ELR (cell line): ENCODE measurements at regions not wholly inside any gene's neighbourhood (a gene's known extent, or its start where the extent isn't known, plus 50 kb on each side); places are given as distances from the start of the nearest gene placed in this dataset.

Experiments
- DNase-seq: peaks from one replicate; pipeline ENCODE4 v3.0.0-alpha.2; 2015; ENCODE audit warnings: low read depth

DNA sequence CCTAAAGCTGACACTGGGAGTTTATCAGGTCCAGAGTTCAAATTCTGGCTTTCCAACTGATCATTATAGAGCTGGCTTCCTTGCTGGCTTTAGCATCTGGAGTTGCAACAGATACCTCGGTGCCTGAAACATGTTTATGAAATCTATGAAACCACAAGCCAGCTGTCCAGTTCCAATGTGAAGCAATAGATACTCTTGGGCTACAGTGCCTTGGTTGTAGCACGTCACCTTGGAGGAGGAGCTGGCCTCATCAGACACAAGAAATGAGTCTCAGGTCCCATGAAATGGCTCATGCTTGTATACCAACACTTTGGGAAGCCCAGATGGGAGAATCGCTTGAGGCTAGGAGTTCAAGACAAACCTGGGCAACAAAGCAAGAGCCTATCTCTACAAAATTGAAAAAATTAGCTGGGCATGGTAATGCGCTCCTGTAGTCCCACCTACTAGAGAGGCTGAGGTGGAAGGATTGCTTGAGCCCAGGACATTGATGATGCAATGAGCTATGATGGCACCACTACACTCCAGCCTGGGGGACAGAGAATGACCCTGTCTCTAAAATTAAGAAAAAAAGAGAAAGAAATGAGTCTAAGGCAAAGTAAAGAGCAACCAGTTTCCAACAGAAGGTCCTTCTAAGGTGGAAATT is 132.5 kb upstream of the ZNF648 start:
- DNase-seq = peak; percentile 3

DNA sequence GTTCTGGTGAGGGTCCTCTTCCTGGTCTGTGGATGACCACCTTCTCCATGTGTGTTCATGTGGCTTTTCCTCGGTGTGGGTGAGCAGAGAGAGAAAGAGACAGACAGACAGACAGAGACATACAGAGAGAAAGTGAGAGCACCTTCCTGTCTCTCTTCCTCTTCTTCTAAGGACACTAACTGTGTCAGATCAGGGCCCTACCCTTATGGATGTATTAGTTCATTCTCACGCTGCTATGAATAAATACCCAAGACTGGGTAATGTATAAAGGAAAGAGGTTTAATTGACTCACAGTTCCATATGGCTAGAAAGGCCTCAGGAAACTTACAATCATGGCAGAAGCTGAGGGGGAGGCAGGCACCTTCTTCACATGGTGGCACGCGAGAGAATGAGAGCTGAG is 131.5 kb upstream of the ZNF648 start:
- DNase-seq = no peak

DNA sequence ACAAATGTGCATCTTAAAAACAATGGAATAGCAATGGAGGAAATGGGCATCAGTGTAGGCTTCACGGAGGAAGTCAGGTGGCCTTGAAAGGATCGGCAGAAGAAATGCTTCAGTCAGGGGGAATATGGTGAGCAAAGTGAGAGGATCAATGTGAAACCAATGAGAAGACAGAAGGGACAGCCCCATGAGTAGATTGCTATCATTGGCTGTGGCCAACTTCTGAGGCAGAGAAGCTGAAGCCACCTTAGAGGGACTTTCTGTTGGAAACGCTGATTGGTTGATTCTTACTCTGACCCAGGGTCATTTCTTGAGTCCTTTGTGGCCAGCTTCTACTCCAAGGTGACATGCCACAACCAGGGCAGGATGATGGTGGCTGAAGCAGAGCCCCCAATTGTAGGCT is 130.7 kb upstream of the ZNF648 start:
- DNase-seq = no peak

DNA sequence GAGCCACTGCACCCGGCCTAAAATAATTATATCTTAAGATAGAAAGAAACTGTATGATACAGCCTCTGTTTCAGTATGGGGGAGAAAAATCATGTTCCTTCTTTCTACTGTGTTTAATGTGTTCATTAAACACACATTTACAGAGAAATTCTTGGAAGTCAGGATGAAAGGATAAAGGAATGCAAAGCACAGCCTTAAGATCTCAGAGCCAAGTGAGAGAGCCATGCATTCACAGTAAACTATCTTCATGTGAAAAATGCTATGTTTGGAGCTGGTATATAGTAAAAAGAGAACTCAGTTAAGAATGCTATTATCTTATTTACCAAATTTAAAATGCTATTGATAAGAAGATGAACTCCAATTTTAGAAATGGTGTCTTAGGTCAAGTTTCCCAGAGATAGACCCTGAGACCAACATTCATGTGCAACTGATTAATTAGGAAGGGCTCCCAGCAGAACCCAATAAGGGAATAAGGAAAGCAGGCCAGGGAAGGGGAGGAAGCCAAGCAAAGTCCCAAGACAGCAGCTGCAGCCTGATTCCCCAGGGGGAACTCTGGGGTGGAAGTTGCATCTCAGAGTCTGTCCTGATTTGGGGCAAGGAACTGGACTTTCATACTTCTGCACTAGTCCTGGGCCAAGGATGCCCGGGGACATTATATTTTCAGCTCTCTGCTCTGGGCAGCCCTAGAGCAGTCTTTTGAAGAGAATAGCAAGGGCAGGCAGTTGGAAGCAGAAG is 130.0 kb upstream of the ZNF648 start:
- DNase-seq = no peak

DNA sequence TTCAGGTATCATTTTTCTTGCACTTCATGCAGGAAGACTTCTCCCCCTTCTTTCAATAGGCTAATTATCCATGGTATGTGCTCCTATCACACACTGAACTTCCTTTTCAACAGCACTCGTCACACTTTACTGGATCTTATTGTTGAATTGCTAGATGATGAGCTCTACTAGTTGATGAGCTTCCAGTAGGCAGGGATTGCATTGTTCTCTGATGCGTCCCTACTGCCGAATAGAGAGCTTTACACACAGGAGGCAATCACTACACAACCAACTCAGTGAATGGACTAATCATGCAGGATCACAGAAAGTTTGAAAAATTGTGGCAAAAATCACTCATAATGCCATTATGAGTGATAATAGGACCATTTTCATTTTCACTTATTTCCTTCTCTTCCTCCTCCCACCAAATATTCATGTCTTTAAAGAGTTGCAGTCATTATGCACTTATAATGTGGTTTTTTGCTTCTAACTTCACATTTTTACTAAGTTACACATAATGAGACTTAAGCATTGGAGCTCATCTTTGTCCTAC is 128.1 kb upstream of the ZNF648 start:
- no peak for DNase-seq

DNA sequence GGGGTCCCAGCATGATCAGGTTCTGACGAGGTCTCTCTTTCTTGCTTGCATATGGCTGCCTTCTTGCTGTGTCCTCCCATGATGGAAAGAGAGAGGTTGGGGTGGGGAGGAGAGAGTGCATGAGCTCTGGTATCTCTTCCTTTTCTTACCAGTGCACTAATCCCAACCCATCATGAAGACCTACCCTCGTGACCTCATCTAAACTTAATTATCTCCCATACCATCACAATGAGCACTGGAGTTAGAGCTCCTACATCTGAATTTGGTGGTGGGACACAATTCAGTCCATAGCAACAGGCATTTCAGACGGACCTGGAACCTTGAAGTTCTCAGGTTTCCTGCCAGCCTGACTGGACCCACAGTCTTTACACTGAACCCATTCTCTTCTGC is 125.2 kb upstream of the ZNF648 start:
- DNase-seq = no peak

DNA sequence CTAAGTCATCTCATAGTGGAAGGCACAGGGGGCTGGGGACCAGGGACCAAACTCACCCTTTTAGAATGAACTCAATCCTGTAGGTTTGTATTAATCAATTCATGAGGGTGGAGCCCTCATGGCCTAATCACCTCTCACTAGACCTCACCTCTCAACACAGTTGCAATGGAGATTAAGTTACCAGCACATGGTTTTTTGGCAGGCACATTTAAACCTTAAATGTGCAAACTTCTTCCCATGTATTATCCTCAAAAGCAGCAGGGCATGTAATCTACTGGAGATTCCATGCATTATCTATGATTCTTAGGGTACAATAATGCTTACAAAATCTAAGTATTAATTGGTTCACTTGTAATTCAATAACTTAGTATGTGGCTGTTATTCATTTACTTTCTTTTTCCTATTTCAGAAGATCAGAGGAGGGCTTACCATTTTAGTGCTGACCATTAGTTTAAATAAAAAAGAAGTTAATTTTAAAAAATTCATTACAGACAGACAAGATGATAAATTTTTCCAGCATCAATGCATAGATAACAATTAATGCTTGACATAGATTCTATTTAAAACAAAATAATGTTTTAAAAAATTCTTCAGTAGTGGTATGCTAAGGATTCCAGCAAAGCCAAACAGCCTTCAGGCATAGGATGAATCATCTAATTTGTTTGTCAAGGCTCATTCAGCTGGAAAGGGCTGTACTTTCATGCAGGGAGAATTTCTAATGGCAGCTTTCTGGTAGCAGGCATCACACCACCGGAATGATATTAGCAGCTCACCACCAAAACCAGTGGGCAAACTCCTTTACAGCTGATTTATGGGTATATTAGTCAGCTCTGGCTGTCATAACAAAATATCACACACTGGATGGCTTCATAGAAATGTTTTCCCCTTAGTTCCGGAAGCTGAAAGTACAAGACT is 124.6 kb upstream of the ZNF648 start:
- DNase-seq = peak; percentile 71

DNA sequence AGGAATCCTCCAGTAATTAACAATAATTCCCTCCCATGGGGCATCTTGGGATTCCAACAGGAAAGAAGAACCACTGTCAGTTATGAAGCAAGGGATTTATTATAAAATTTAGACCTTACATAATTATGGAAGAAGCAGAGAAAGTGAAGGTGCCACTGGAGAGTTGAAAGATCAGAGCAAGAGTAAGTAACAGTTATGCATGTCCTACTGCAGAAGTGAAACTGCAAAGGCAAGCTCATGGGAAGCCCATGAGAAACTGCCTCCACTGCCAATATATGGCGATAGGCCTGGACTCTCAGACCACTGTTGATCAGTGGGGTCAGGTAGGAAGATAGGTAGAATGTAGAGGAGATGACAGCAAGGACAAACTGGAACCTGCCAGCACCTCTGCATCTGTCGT is 123.6 kb upstream of the ZNF648 start:
- no peak for DNase-seq

DNA sequence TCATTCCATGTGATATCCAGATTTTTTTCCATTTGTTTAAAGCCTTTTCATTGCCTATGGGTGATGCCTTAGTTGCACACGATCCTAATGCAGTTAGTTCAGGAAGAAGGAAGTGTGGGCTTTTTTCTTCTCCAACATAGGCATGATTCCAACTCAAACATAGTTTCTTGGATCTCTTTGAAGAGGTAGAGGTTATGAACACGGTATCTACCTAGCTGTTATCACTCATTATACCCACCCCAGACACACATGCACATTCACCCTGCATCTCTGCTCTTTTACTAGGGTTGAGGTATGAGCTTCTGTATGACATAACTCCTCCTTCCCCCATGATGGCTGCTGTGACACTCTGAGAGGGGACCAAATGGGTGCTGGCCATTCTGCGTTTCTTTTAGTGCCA is 122.1 kb upstream of the ZNF648 start:
- DNase-seq = no peak

DNA sequence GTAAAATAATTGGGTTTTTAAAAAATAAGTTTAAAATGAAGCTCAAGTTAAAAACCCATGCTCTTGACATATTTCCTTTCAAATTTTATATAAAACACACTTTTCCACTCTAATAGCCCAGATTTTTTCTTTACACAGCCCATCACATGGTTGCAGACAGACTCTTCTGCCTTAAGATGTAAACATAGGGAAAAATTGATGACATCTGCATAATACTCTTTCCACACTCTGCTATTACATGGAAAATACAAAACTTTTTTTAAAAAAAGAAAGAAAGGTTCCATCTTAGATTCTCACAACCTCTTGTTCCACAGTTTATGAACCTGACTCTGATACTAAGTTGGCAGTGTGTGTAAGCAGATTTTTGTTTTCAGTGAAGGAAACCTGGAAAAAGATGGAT is 120.8 kb upstream of the ZNF648 start:
- DNase-seq = no peak

DNA sequence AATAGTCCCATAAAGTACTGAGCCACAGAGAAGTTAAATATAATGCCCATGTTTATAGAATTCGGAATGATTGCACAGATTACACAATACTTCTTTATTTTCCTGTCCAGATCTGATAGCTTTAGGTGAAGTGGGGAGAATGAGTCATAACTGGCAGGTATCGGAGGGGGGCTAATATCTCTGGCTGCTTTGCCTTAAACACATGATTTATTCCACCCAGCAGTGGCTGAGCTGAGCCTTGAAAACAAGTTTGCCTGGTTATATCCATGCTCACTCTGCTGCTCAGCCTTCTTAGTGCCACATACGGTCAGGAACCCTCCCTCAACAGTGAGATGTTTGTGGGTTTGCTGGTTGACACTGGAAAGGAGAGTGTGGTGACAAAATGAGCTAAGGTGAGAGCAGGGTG is 119.7 kb upstream of the ZNF648 start:
- DNase-seq = no peak

DNA sequence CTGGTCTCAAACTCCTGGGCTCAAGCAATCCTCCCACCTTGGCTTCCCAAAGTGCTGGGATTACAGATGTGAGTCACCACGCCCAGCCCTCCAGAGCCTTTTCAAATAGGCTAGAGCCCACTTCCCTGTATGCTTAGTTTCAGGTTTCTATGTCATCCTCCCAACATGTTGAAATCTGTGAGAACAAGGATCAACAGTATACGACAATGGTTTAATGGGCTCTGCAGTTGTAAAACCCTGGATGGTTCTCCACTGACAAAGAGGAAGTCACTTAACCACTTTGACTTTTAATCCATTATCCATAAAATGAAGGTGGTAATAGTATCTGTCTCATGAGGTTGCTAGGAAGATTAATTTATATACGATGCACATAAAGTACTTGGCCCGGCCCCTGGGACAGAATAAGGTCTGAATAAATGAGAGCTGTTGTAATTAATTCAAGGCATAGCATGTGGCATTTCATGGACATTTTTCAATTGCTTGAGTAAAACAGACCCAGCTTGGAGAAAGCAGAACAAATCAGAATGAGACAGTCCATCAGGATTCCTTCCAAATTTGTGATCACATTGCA is 113.9 kb upstream of the ZNF648 start:
- DNase-seq = no peak

DNA sequence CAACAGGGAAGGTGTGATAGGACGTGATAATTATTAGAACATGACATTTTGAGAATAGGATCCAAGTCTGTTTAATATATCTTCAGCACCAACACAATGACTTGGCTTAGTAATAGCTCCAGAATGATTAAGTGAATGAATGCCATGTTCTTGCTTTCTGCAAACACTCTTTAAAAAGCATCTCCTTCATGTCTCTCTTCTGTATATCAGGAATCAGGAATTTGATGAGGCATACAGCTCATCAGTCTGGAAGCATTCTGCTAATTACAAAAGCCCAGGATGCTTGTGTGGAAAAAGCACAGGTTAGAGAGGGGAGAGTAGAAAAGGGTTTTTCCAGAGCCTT is 113.0 kb upstream of the ZNF648 start:
- no peak for DNase-seq

DNA sequence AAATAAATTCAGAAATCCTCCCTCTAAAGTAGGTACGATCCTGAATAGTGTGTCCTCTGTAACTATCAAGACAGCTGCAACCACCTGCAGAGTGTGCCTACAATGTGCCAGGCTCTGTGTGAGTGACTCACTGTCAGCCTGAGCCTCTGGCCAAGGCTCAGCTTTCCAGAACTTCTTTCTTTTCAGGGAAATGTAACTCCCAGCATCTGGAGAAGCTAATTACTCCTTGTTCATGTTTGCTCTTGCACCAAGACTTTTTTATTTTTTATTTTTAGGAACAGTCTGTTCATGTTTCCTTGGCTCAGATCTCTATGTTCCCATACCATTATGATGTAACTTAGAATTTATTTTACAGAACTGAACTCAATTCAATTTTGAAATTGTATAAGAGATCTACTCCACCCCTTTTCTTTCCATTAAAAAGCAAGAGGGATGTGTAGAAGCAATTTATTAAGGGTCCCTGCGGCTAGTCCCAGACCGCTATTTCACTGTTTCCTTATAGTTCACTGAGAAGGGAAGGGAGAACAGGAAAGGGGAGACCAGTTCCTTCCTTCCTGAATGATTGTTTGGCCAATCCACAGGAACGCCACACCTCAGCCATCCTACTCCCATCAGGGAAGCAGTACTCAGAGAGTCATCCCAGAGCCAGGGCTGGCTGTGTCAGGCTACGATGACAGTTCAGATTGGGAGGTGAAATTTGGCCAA is 112.4 kb upstream of the ZNF648 start:
- DNase-seq = no peak

DNA sequence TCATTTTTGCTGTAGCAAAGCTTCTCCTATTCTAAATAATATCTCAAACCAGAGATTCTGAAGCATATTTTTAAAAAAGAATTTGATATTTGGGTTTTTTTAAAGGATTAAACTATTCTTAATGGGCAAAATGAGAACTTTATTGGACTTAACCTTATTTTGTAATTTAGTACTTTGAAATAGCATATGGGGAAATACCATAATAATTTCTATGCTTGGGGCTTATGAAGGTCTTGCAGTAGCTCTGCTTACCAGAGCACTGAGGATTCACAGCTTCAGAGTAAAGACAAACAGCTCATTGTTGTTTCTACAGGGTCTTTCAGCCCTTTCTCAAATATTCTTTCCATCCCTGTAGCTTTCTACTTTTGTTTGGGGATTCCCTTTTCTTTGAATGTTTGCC is 111.2 kb upstream of the ZNF648 start:
- DNase-seq = no peak

DNA sequence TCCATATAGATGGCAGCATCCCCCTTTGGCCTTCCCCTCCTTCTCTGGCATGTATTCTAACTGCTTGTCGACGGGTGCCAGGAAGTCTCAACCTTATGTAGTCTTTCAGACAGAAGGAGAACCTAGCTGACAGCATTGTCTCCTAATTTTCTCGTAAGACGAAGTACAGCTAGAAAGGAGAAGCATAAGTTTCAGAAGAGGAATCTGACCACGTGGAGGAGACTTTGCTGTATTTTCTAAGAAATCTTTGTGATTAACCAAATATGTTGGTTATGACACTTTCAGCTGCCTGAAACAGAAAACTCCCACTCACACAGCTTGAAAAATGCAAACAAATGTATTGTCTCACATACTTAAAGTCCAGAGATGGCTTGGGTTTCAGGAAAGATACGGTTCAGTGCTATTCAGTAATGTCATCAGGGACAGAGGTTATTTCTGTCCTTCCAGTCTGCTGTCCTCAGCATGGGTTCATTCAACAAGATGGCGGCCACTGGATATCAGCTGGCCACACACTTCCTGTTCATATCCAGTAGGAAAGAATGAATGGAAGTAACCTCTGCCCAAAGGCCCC is 109.5 kb upstream of the ZNF648 start:
- no peak for DNase-seq

DNA sequence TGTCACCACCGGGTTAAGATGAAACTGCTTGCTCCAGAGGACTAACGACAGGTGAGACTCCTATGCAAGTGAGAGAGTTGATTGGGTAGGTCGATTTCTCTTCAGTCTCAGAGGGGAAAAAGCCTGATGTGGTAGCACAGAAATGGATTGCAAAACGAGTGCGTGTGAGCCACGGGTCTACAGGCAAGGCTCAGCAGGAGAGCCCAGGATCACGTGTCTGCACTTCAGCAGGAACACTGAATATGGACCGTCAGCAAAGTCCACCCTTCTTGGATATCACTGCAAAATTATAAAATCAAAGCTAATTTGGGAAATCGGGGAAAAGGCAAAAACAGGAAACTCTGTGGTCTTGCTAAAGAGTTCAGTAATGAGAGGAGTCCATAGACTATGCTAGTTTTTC is 107.7 kb upstream of the ZNF648 start:
- no peak for DNase-seq

DNA sequence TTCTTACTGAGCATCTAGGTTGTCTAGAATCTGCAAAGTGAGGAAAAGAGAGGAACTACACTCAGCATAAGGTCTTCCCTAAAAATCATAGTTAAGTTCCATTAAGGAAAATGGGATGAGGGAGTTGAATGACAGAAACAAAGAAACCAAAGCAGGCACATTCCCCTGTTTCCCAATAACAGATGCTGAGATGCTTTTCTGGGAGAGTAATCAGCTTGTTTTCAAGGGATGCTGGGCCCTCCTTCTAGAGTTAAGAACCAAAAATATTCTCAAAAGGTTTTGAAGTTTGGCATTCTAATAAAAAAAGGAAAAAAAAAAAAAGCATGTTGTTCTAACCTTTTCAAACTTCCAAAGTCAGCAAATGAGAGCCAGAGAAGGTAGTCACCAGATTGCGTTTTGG is 105.2 kb upstream of the ZNF648 start:
- no peak for DNase-seq

DNA sequence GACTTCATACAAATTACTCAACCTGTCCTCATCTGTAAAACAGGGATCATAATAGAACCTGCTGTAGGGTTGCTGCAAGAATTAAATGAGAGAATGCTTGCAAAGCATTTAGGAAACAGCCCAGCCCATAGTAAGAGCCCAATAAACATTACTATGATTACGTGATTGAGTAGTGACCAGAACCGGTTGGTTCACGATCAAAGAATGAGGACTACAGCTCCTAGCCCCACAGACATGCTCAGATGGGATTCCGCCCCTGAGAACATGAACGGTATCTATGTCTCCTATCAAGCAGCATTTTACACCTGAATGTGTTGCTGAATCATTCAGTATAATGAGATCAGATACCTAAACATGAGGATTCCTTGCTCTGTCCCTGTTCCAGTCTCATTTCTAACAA is 104.8 kb upstream of the ZNF648 start:
- DNase-seq = no peak

DNA sequence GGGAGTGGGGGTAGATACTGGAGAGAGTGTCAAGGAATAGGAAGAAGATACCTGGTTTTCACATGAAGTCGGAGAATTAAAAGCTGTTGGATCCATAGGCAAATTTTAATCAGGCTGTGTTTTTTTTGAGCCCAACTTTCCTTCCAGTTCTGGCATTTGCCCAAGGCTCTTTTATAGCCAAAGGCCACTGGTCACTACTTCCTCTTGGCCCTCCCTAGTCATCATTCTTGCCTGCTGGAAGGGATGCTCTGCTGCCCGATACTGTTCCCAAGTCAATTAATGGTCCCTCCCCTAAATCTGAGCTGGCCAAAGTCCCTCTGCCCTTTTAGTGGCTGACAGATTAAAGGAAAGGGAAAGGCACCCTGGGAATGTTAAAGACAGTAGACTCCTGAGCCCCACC is 102.8 kb upstream of the ZNF648 start:
- no peak for DNase-seq

DNA sequence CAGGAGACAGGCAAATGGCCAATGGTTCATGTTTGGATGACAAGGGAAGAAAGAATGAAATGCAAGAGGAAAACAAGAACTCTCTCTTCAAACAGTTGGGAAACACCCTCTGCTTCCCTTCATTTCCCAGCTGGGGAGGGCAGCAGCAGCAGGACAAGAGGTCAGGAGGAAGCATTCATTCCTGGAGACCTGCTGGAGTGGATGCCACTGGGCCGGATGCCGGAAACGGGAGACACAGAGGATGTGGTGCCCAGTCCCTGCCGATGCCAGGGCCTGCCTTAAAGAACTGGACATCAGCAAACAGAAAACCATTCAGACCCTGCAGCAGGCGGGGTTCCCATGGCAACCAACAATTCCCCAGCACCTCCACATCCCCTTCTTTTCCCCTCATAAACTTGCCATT is 102.3 kb upstream of the ZNF648 start:
- no peak for DNase-seq

DNA sequence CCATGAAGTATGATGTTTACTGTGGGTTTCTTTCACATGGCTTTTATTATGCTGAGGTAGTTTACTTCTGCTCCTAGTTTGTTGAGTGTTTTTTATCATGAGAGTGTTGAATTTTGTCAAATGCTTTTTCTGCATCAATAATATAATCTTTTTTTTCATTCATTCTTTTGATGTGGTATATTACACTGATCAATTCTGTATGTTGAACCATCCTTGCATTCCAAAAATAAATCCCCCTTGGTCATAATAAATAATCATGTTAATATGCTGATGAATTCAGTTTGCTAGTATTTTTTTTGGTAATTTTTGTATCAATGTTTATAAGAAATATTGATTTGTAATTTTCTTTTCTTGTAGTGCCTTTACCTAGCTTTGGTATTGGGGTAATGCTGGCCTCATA is 97.9 kb upstream of the ZNF648 start:
- no peak for DNase-seq
